ENCODE measurements at regions not wholly inside any gene's neighbourhood (a gene's known extent, or its start where the extent isn't known, plus 50 kb on each side); places are given as distances from the start of the nearest gene placed in this dataset.

GRCh38 chr20:24769878-24770627 is 179.0 kb upstream of the CST7 start:
- H3K9me3 ChIP-seq, result no peaks in the 10 kb centered on the region
- H3K4me1 ChIP-seq, result no peaks in the 10 kb centered on the region
- TF ChIP-seq CTCF (IDR thresholded peaks at IDR 0.05), result no peak
- H3K36me3 ChIP-seq, result no peaks in the 10 kb centered on the region
- no peak overlapping the region for H3K4me3 ChIP-seq
- DNase-seq, result no peak
- intact Hi-C loops (cut with DNase I), result no loop called here
- H3K9ac ChIP-seq (ENCODE audit: low read depth in 2 of 2, low read length in 2 of 2), result no peak overlapping the region
- H3K27ac ChIP-seq, result no peak overlapping the region
- H3K27me3 ChIP-seq, result no peaks in the 10 kb centered on the region

GRCh38 chr20:24770628-24771541 is 178.2 kb upstream of the CST7 start:
- no peak for TF ChIP-seq CTCF (IDR thresholded peaks at IDR 0.05)
- H3K27ac ChIP-seq, result no peak overlapping the region
- intact Hi-C loops (cut with DNase I), result no loop called here
- no peaks in the 10 kb centered on the region for H3K27me3 ChIP-seq
- H3K4me3 ChIP-seq, result no peak overlapping the region
- no peak for DNase-seq
- H3K9me3 ChIP-seq, result no peaks in the 10 kb centered on the region
- no peaks in the 10 kb centered on the region for H3K4me1 ChIP-seq
- H3K9ac ChIP-seq (ENCODE audit: low read depth in 2 of 2, low read length in 2 of 2), result no peak overlapping the region
- no peaks in the 10 kb centered on the region for H3K36me3 ChIP-seq

GRCh38 chr20:24771542-24772061 is 177.5 kb upstream of the CST7 start:
- no peak for DNase-seq
- TF ChIP-seq CTCF (IDR thresholded peaks at IDR 0.05), result no peak
- Histone ChIP-seq H3K4me1 (no peaks in the 10 kb centered on the region), H3K27me3 (no peaks in the 10 kb centered on the region), H3K27ac (no peak overlapping the region), H3K9me3 (no peaks in the 10 kb centered on the region), H3K36me3 (no peaks in the 10 kb centered on the region), H3K4me3 (no peak overlapping the region), H3K9ac (ENCODE audit: low read depth in 2 of 2, low read length in 2 of 2) (no peak overlapping the region)
- intact Hi-C loops (cut with DNase I), result no loop called here

GRCh38 chr20:24772667-24773066 is 176.4 kb upstream of the CST7 start:
- Histone ChIP-seq H3K9ac (ENCODE audit: low read depth in 2 of 2, low read length in 2 of 2) (no peak overlapping the region), H3K27ac (no peak overlapping the region), H3K36me3 (no peaks in the 10 kb centered on the region), H3K4me1 (no peaks in the 10 kb centered on the region), H3K9me3 (no peaks in the 10 kb centered on the region), H3K4me3 (no peak overlapping the region), H3K27me3 (no peaks in the 10 kb centered on the region)
- intact Hi-C loops (cut with DNase I), result no loop called here
- no peak for TF ChIP-seq CTCF (IDR thresholded peaks at IDR 0.05)
- DNase-seq, result no peak

- intact Hi-C loops (cut with DNase I), result no loop called here
- no peak overlapping the region for H3K9ac ChIP-seq (ENCODE audit: low read depth in 2 of 2, low read length in 2 of 2)
- no peak for TF ChIP-seq CTCF (IDR thresholded peaks at IDR 0.05)
- no peaks in the 10 kb centered on the region for H3K4me1 ChIP-seq
- no peaks in the 10 kb centered on the region for H3K36me3 ChIP-seq
- no peak overlapping the region for H3K4me3 ChIP-seq
- no peak for DNase-seq
- H3K27me3 ChIP-seq, result no peaks in the 10 kb centered on the region
- no peak overlapping the region for H3K27ac ChIP-seq
- H3K9me3 ChIP-seq, result no peaks in the 10 kb centered on the region
Observed at GRCh38 chr20:24773168-24773567, 175.9 kb upstream of the CST7 start.
